Fibroblast of lung (primary cell): ENCODE measurements at regions not wholly inside any gene's neighbourhood (a gene's known extent, or its start where the extent isn't known, plus 50 kb on each side); places are given as distances from the start of the nearest gene placed in this dataset.

ENCODE experiments used
- DNase-seq, 2 donors: peaks; one replicate each; pipeline versions ENCODE4 v3.0.0 to v3.0.0-alpha.2; 2010; ENCODE audit warnings: low read depth in 2 of 2
- H2AFZ ChIP-seq: 2 replicates; pipeline ENCODE4 v1.5.1; 2012; ENCODE audit warnings: low read length, control low read depth, inconsistent platforms
- H3K27ac ChIP-seq: 2 replicates; pipeline ENCODE4 v1.5.1; 2011; ENCODE audit warnings: low read length, control low read depth; ENCODE audit not compliant: insufficient read depth
- H3K27me3 ChIP-seq: 2 replicates; pipeline ENCODE4 v1.5.1; 2011; ENCODE audit warnings: mild to moderate bottlenecking, low read length; ENCODE audit not compliant: control insufficient read depth, insufficient read depth
- H3K36me3 ChIP-seq: 2 replicates; pipeline ENCODE4 v1.5.1; 2011; ENCODE audit warnings: low read length; ENCODE audit not compliant: control insufficient read depth, insufficient read depth
- H3K4me1 ChIP-seq: 2 replicates; pipeline ENCODE4 v1.5.1; 2011; ENCODE audit warnings: low read length; ENCODE audit not compliant: control insufficient read depth, insufficient read depth; ENCODE audit errors: extremely low read depth
- H3K4me2 ChIP-seq: 2 replicates; pipeline ENCODE4 v1.5.1; 2011; ENCODE audit warnings: low read length, control low read depth; ENCODE audit not compliant: insufficient read depth; ENCODE audit errors: extremely low read depth
- H3K4me3 ChIP-seq, 4 experiments: fragments of 200-600 bp in 1 of 4; sonication (generic) in 1 of 4; replicated peaks in 1 of 4; 2 replicates each; pipeline ENCODE4 v1.5.1; 2011 to 2016; ENCODE audit warnings: low read length in 4 of 4, low read depth in 3 of 4, mild to moderate bottlenecking in 3 of 4, control low read depth in 2 of 4, inconsistent platforms in 1 of 4, mixed read lengths in 1 of 4; ENCODE audit not compliant: insufficient read depth in 1 of 4; ENCODE audit errors: control extremely low read depth in 1 of 4
- H3K79me2 ChIP-seq: 2 replicates; pipeline ENCODE4 v1.5.1; 2012; ENCODE audit warnings: mild to moderate bottlenecking, low read length, inconsistent platforms; ENCODE audit not compliant: control insufficient read depth, insufficient read depth
- H3K9ac ChIP-seq: 2 replicates; pipeline ENCODE4 v1.5.1; 2011; ENCODE audit warnings: mild to moderate bottlenecking, low read length, control low read depth; ENCODE audit not compliant: insufficient read depth
- H3K9me3 ChIP-seq: 2 replicates; pipeline ENCODE4 v1.5.1; 2012; ENCODE audit warnings: low read depth, low read length; ENCODE audit not compliant: control insufficient read depth, insufficient read depth
- H4K20me1 ChIP-seq: 2 replicates; pipeline ENCODE4 v1.5.1; 2011; ENCODE audit warnings: low read length; ENCODE audit not compliant: control insufficient read depth, insufficient read depth; ENCODE audit errors: extremely low read depth
- EZH2 ChIP-seq: IDR thresholded peaks from 2 replicates; pipeline ENCODE4 v1.5.1; 2012; ENCODE audit warnings: low read length, control low read depth, mild to moderate bottlenecking; ENCODE audit errors: missing control alignments
- TF ChIP-seq, protein P1 (sequence below), 2 donors: IDR thresholded peaks in 1 of 2; conservative IDR thresholded peaks in 1 of 2; 1 replicate in 1 of 2; 2 replicates in 1 of 2; pipeline ENCODE4 v1.5.1; 2011 to 2012; ENCODE audit warnings: low read length in 2 of 2, control low read depth in 1 of 2, inconsistent platforms in 1 of 2, low read depth in 1 of 2, mild to moderate bottlenecking in 1 of 2

DNA sequence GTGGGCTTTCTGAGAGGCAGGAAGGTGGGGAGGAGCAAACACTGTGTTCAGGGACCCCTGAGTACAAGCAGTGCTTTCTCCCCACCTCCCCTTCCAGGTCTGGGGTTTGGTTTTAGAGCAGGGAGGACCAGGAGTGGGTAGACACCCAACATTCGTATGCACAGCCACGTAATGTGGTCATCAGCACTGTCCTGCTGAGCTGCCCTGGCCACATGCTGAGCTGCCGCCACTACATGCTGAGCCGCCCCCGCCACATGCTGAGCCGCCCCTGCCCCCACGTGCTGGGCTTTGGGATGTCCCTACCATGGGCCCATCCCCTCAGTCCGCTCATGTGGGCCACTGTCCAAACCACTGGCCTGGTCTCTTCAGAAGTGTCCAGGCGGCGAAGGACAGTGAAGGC is 214.9 kb upstream of the CST7 start:
- no peak overlapping the region for H2AFZ ChIP-seq

DNA sequence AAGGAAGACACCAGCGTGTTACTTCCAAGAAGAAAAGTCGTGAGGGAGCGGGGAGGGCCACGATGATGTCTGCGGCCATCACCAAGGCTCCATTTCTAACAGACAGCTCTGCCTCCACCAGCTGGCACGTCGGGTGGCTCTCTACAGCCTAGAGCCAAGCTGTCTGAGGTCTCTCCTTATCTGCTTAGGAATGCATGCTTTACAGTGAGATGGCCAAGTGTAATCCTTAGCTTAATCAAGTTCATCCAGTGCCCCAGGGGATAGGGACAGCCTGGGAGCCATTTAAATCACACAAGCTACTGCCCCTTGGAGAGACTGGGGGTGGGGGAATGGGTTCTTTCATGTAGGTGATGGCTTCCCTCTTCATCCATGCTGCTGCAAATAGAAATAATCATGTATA is 213.8 kb upstream of the CST7 start:
- no peaks in the 10 kb centered on the region for H3K79me2 ChIP-seq
- no peak for TF ChIP-seq EZH2
- TF ChIP-seq, protein P1, sequence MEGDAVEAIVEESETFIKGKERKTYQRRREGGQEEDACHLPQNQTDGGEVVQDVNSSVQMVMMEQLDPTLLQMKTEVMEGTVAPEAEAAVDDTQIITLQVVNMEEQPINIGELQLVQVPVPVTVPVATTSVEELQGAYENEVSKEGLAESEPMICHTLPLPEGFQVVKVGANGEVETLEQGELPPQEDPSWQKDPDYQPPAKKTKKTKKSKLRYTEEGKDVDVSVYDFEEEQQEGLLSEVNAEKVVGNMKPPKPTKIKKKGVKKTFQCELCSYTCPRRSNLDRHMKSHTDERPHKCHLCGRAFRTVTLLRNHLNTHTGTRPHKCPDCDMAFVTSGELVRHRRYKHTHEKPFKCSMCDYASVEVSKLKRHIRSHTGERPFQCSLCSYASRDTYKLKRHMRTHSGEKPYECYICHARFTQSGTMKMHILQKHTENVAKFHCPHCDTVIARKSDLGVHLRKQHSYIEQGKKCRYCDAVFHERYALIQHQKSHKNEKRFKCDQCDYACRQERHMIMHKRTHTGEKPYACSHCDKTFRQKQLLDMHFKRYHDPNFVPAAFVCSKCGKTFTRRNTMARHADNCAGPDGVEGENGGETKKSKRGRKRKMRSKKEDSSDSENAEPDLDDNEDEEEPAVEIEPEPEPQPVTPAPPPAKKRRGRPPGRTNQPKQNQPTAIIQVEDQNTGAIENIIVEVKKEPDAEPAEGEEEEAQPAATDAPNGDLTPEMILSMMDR (conservative IDR thresholded peaks at IDR 0.05 in 1 of 2, IDR thresholded peaks at IDR 0.05 in 1 of 2; ENCODE audit: low read depth in 1 of 2, low read length in 2 of 2), result no peak
- no peak overlapping the region for H3K4me2 ChIP-seq
- peak in 1 of 2 donors; percentile 22 for DNase-seq
- H3K4me3 ChIP-seq, result no peak overlapping the region
- no peaks in the 10 kb centered on the region for H3K9me3 ChIP-seq
- no peaks in the 10 kb centered on the region for H3K36me3 ChIP-seq
- no peaks in the 10 kb centered on the region for H3K4me1 ChIP-seq
- H3K27ac ChIP-seq, result no peak overlapping the region
- H4K20me1 ChIP-seq, result no peaks in the 10 kb centered on the region
- no peak overlapping the region for H3K9ac ChIP-seq
- H3K27me3 ChIP-seq, result peaks cover 3% of the 10 kb centered on the region
- no peak overlapping the region for H2AFZ ChIP-seq

More for the DNA sequence above, 214.9 kb upstream of the CST7 start:
- no peak overlapping the region for H3K27ac ChIP-seq
- TF ChIP-seq, protein P1 (conservative IDR thresholded peaks at IDR 0.05 in 1 of 2, IDR thresholded peaks at IDR 0.05 in 1 of 2; ENCODE audit: low read depth in 1 of 2, low read length in 2 of 2), result no peak
- no peak overlapping the region for H3K4me3 ChIP-seq
- peaks cover 3% of the 10 kb centered on the region for H3K27me3 ChIP-seq
- no peak overlapping the region for H3K9ac ChIP-seq
- H3K4me1 ChIP-seq, result no peaks in the 10 kb centered on the region
- no peaks in the 10 kb centered on the region for H3K36me3 ChIP-seq
- no peaks in the 10 kb centered on the region for H4K20me1 ChIP-seq
- H3K4me2 ChIP-seq, result no peak overlapping the region
- H3K9me3 ChIP-seq, result no peaks in the 10 kb centered on the region
- DNase-seq, result no peak
- H3K79me2 ChIP-seq, result no peaks in the 10 kb centered on the region

DNA sequence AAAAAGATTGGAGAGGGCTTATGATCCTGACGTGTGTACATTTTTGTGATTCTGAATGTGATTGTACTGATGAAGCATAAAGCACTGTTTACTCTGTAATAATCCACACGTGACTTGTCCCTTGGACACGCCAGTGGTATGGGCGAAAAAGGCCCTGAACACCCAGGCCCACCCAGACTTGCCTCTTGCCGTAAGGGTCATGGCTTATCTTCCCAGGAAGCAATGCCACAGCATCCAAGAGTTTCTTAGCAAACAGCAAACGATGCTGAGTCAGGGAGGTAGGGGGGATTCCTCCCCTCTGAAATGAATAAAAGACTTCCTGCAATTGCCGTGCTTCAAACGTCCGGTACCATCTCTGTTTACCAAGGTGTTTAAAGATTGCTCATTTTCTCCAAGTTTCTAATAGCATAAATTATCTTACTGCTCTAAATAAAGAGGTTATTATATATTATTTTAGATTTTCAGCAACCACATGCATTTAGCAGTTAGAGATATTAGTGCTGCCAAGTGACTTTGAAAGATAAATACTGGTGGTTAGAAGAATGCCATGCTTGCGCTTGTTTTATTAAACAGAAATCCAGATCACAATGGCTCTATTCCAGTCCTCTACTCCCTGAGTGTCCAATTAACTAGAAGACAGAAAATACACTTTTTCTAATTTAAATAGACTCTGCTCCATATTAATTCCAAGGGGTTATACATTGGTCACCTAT is 212.8 kb upstream of the CST7 start:
- peak; percentile 58 for DNase-seq
- Histone ChIP-seq H2AFZ (no peak overlapping the region), H3K4me2 (no peak overlapping the region), H3K9ac (no peak overlapping the region), H3K79me2 (no peaks in the 10 kb centered on the region), H3K27me3 (peaks cover 3% of the 10 kb centered on the region), H3K9me3 (no peaks in the 10 kb centered on the region), H3K4me1 (no peaks in the 10 kb centered on the region), H3K36me3 (no peaks in the 10 kb centered on the region), H3K27ac (no peak overlapping the region), H4K20me1 (no peaks in the 10 kb centered on the region), H3K4me3 (no peak overlapping the region)
- TF ChIP-seq, protein P1 (conservative IDR thresholded peaks at IDR 0.05 in 1 of 2, IDR thresholded peaks at IDR 0.05 in 1 of 2; ENCODE audit: low read depth in 1 of 2, low read length in 2 of 2), result no peak
- TF ChIP-seq EZH2, result no peak
